Neural cell (in vitro differentiated cells): ENCODE measurements at regions not wholly inside any gene's neighbourhood (a gene's known extent, or its start where the extent isn't known, plus 50 kb on each side); places are given as distances from the start of the nearest gene placed in this dataset.

Source experiments
- H2AFZ ChIP-seq: fragments of 200-600, 300-800 bp; sonication (generic), shearing (Covaris generic); 2 replicates; pipeline ENCODE4 v1.6.0; 2014; ENCODE audit warnings: low read depth, mild to moderate bottlenecking, antibody characterized with exemption, low read length, moderate library complexity
- H3F3A ChIP-seq: fragments of 200-600 bp; shearing (Covaris generic); 2 replicates; pipeline ENCODE4 v1.6.1; 2016; ENCODE audit warnings: mild to moderate bottlenecking, moderate library complexity, mixed read lengths, antibody characterized with exemption, low read length; ENCODE audit not compliant: insufficient read depth, poor library complexity, severe bottlenecking
- H3K27ac ChIP-seq: fragments of 200-600, 300-800 bp; sonication (generic), shearing (Covaris generic); 2 replicates; pipeline ENCODE4 v1.5.1; 2014; ENCODE audit warnings: mild to moderate bottlenecking, low read length, moderate library complexity
- H3K27me3 ChIP-seq: fragments of 300-800, 200-600 bp; sonication (generic), shearing (Covaris generic); 2 replicates; pipeline ENCODE4 v1.6.0; 2014; ENCODE audit warnings: mild to moderate bottlenecking, low read depth, low read length, moderate library complexity; ENCODE audit not compliant: insufficient read depth
- H3K36me3 ChIP-seq: fragments of 300-800, 200-600 bp; sonication (generic), shearing (Covaris generic); 2 replicates; pipeline ENCODE4 v1.5.1; 2014; ENCODE audit warnings: mild to moderate bottlenecking, antibody characterized with exemption, low read length, moderate library complexity; ENCODE audit not compliant: insufficient read depth
- H3K4me2 ChIP-seq: fragments of 300-800, 200-600 bp; sonication (generic), shearing (Covaris generic); 2 replicates; pipeline ENCODE4 v1.6.0; 2014; ENCODE audit warnings: mild to moderate bottlenecking, low read length
- H3K4me3 ChIP-seq: fragments of 300-800, 200-600 bp; sonication (generic), shearing (Covaris generic); 2 replicates; pipeline ENCODE4 v1.5.1; 2014; ENCODE audit warnings: mild to moderate bottlenecking, low read length, moderate library complexity
- H3K79me2 ChIP-seq: fragments of 200-600 bp; shearing (Covaris generic); replicated peaks from 2 replicates; pipeline ENCODE4 v1.6.0; 2014; ENCODE audit warnings: mild to moderate bottlenecking, low read length, moderate library complexity; ENCODE audit not compliant: insufficient read depth
- H3K9ac ChIP-seq: fragments of 300-800, 200-600 bp; sonication (generic), shearing (Covaris generic); 2 replicates; pipeline ENCODE4 v1.6.1; 2016; ENCODE audit warnings: mild to moderate bottlenecking, low read length, mixed read lengths
- H3K9me2 ChIP-seq: fragments of 200-600 bp; shearing (Covaris generic); 2 replicates; pipeline ENCODE4 v1.6.1; 2016; ENCODE audit warnings: mild to moderate bottlenecking, low read length, mixed read lengths; ENCODE audit not compliant: insufficient read depth
- H3K9me3 ChIP-seq: fragments of 200-600, 300-800 bp; sonication (generic), shearing (Covaris generic); 2 replicates; pipeline ENCODE4 v1.6.1; 2016; ENCODE audit warnings: mild to moderate bottlenecking, mixed run types, low read length, moderate library complexity, mixed read lengths
- H4K20me1 ChIP-seq: fragments of 200-600 bp; shearing (Covaris generic); 2 replicates; pipeline ENCODE4 v1.6.1; 2016; ENCODE audit warnings: mild to moderate bottlenecking, mixed run types; ENCODE audit not compliant: insufficient read depth
- EP300 ChIP-seq: fragments of 450-650 bp; conservative IDR thresholded peaks from 2 replicates; pipeline ENCODE4 v1.6.1; 2014; ENCODE audit warnings: antibody characterized with exemption, mild to moderate bottlenecking, moderate library complexity; ENCODE audit not compliant: poor library complexity, severe bottlenecking
- EZH2 ChIP-seq: fragments of 200-600, 300-800 bp; shearing (Covaris generic), sonication (generic); IDR thresholded peaks from 2 replicates; pipeline ENCODE4 v1.6.1; 2014; ENCODE audit warnings: antibody characterized with exemption, low read length, borderline replicate concordance, mild to moderate bottlenecking; ENCODE audit not compliant: insufficient read depth, poor library complexity, severe bottlenecking
- MXI1 ChIP-seq: fragments of 450-650 bp; conservative IDR thresholded peaks from 2 replicates; pipeline ENCODE4 v1.6.1; 2014; ENCODE audit warnings: antibody characterized with exemption, mild to moderate bottlenecking; ENCODE audit not compliant: poor library complexity, severe bottlenecking
- POLR2AphosphoS5 ChIP-seq: IDR thresholded peaks from 2 replicates; pipeline ENCODE4 v1.6.1; 2012
- RAD21 ChIP-seq: fragments of 450-650 bp; conservative IDR thresholded peaks from 2 replicates; pipeline ENCODE4 v1.6.1; 2014; ENCODE audit warnings: antibody characterized with exemption, mild to moderate bottlenecking, moderate library complexity
- SMC3 ChIP-seq: fragments of 450-650 bp; conservative IDR thresholded peaks from 2 replicates; pipeline ENCODE4 v1.6.1; 2014; ENCODE audit warnings: antibody characterized with exemption, mild to moderate bottlenecking, moderate library complexity; ENCODE audit not compliant: poor library complexity
- TAF1 ChIP-seq: IDR thresholded peaks from 2 replicates; pipeline ENCODE4 v1.6.1; 2012; ENCODE audit warnings: low read depth
- TF ChIP-seq, protein P1 (sequence below): fragments of 450-650 bp; IDR thresholded peaks from 2 replicates; pipeline ENCODE4 v1.5.1; 2014; ENCODE audit warnings: antibody characterized with exemption, mild to moderate bottlenecking, moderate library complexity; ENCODE audit not compliant: poor library complexity, severe bottlenecking
- TF ChIP-seq, protein P2 (sequence below): IDR thresholded peaks from 2 replicates; pipeline ENCODE4 v1.6.1; 2012; ENCODE audit warnings: borderline replicate concordance

- no peaks in the 10 kb centered on the region for H3F3A ChIP-seq
- H4K20me1 ChIP-seq, result no peaks in the 10 kb centered on the region
- H2AFZ ChIP-seq, result no peak overlapping the region
- H3K9me2 ChIP-seq, result no peaks in the 10 kb centered on the region
- TF ChIP-seq EP300 (no peak), POLR2AphosphoS5 (no peak), TAF1 (no peak), EZH2 (no peak), MXI1 (no peak), RAD21 (no peak), SMC3 (no peak)
- TF ChIP-seq, protein P1, sequence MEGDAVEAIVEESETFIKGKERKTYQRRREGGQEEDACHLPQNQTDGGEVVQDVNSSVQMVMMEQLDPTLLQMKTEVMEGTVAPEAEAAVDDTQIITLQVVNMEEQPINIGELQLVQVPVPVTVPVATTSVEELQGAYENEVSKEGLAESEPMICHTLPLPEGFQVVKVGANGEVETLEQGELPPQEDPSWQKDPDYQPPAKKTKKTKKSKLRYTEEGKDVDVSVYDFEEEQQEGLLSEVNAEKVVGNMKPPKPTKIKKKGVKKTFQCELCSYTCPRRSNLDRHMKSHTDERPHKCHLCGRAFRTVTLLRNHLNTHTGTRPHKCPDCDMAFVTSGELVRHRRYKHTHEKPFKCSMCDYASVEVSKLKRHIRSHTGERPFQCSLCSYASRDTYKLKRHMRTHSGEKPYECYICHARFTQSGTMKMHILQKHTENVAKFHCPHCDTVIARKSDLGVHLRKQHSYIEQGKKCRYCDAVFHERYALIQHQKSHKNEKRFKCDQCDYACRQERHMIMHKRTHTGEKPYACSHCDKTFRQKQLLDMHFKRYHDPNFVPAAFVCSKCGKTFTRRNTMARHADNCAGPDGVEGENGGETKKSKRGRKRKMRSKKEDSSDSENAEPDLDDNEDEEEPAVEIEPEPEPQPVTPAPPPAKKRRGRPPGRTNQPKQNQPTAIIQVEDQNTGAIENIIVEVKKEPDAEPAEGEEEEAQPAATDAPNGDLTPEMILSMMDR, result no peak
- TF ChIP-seq, protein P2, sequence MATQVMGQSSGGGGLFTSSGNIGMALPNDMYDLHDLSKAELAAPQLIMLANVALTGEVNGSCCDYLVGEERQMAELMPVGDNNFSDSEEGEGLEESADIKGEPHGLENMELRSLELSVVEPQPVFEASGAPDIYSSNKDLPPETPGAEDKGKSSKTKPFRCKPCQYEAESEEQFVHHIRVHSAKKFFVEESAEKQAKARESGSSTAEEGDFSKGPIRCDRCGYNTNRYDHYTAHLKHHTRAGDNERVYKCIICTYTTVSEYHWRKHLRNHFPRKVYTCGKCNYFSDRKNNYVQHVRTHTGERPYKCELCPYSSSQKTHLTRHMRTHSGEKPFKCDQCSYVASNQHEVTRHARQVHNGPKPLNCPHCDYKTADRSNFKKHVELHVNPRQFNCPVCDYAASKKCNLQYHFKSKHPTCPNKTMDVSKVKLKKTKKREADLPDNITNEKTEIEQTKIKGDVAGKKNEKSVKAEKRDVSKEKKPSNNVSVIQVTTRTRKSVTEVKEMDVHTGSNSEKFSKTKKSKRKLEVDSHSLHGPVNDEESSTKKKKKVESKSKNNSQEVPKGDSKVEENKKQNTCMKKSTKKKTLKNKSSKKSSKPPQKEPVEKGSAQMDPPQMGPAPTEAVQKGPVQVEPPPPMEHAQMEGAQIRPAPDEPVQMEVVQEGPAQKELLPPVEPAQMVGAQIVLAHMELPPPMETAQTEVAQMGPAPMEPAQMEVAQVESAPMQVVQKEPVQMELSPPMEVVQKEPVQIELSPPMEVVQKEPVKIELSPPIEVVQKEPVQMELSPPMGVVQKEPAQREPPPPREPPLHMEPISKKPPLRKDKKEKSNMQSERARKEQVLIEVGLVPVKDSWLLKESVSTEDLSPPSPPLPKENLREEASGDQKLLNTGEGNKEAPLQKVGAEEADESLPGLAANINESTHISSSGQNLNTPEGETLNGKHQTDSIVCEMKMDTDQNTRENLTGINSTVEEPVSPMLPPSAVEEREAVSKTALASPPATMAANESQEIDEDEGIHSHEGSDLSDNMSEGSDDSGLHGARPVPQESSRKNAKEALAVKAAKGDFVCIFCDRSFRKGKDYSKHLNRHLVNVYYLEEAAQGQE, result no peak
- H3K27me3 ChIP-seq, result no peaks in the 10 kb centered on the region
- no peaks in the 10 kb centered on the region for H3K9me3 ChIP-seq
- no peak overlapping the region for H3K27ac ChIP-seq
- H3K4me3 ChIP-seq, result no peak overlapping the region
- H3K36me3 ChIP-seq, result no peaks in the 10 kb centered on the region
- no peak overlapping the region for H3K4me2 ChIP-seq
- no peak overlapping the region for H3K9ac ChIP-seq
- H3K79me2 ChIP-seq, result no peaks in the 10 kb centered on the region
Measured at GRCh38 chr4:154143720-154144119, 347.9 kb downstream of the DCHS2 start.

DNA sequence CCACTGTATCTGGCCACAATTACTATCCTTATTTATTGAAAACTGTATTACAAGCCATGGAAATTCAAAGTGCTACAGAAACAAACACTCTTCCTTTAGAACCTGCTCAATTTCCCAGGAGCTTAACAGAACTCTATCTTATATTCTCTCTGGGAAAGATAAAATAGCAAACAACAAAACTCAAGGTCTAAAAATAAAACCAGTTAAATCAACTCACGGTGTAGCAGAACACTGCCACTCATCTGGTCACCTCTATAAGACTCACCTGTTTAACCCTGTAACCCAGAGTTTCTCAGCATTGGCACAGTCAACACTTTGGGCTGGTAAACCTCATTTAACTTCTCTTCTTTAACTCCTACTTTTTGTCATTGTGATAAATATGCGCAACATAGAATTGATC lies 348.9 kb downstream of the DCHS2 start:
- Histone ChIP-seq H3K79me2 (no peaks in the 10 kb centered on the region), H3K9me3 (no peaks in the 10 kb centered on the region), H3K27ac (no peak overlapping the region), H3K9ac (no peak overlapping the region), H3K27me3 (no peaks in the 10 kb centered on the region), H4K20me1 (no peaks in the 10 kb centered on the region), H3K4me2 (no peak overlapping the region), H3K4me3 (no peak overlapping the region), H2AFZ (no peak overlapping the region), H3F3A (no peaks in the 10 kb centered on the region), H3K9me2 (no peaks in the 10 kb centered on the region), H3K36me3 (no peaks in the 10 kb centered on the region)
- TF ChIP-seq, protein P2, result no peak
- no peak for TF ChIP-seq RAD21
- no peak for TF ChIP-seq EP300
